Heart left ventricle (tissue), 13 donors: ENCODE measurements at regions not wholly inside any gene's neighbourhood (a gene's known extent, or its start where the extent isn't known, plus 50 kb on each side); places are given as distances from the start of the nearest gene placed in this dataset.

Experiments used
- POLR2A ChIP-seq, 2 donors: fragments of 450-650 bp; IDR thresholded peaks; one replicate each; pipeline ENCODE4 v1.6.1; 2017; ENCODE audit warnings: antibody characterized with exemption in 2 of 2, mild to moderate bottlenecking in 2 of 2, moderate library complexity in 2 of 2
- TF ChIP-seq, protein P1 (sequence below), 12 donors: fragments of 200-600 bp; sonication (generic) in 4 of 12; IDR thresholded peaks; one replicate each; pipeline versions ENCODE4 v1.5.0 to v1.8.0; 2018 to 2022; ENCODE audit warnings: antibody characterized with exemption in 12 of 12, mild to moderate bottlenecking in 5 of 12
- donor health status: ischemic (EF 13 %, LVEDD 7.1; RV severe dilation, severe dysfunction).
- donor health status: DM: no; HTN: yes; CAD: no.
- donor health status: DM: no; HTN: no; CAD: no.
- donor health status: ischemic (EF 25% LVEDD 6.9; RV normal size, moderate dysfunction).
- donor health status: ischemic (EF 25% LVEDD 5.7; RV mildly dilated, moderate dysfunction).
- donor health status: ischemic (EF 35%, LVEDD 5.7; RV mildly dilated, moderate dysfunction).
- donor health status: nonischemic (EF 11% LVEDD 7.7; RV severe dilation, severe dysfunction).
- donor health status: DM: yes; HTN: yes; CAD: no.
- donor health status: PGD.
- donor health status: ischemic (EF 29% LVEDD 5.4; RV normal size, mild dysfunction).
- donor health status: nonischemic (EF 23%, LVEDD 6.1; RV moderate dilation, normal function).

DNA sequence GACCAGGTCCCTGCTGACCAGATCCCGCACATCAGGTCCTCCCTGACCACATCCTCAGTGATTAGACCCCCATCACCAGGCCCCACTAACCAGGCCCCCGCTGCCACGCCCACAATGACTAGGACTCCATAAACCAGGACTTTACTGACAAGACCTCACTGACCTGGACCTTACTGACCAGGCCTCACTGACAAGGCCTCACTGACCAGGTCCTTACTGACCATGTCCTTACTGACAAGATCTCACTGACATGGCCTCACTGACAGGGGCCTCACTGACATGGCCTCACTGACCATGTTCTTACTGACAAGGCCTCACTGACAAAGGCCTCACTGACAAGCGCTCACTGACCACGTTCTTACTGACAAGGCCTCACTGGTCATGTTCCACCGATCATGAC, 107.9 kb upstream of the TEKT4 start:
- no peak for TF ChIP-seq POLR2A (IDR thresholded peaks at IDR 0.05)
- TF ChIP-seq, protein P1, sequence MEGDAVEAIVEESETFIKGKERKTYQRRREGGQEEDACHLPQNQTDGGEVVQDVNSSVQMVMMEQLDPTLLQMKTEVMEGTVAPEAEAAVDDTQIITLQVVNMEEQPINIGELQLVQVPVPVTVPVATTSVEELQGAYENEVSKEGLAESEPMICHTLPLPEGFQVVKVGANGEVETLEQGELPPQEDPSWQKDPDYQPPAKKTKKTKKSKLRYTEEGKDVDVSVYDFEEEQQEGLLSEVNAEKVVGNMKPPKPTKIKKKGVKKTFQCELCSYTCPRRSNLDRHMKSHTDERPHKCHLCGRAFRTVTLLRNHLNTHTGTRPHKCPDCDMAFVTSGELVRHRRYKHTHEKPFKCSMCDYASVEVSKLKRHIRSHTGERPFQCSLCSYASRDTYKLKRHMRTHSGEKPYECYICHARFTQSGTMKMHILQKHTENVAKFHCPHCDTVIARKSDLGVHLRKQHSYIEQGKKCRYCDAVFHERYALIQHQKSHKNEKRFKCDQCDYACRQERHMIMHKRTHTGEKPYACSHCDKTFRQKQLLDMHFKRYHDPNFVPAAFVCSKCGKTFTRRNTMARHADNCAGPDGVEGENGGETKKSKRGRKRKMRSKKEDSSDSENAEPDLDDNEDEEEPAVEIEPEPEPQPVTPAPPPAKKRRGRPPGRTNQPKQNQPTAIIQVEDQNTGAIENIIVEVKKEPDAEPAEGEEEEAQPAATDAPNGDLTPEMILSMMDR (IDR thresholded peaks at IDR 0.05) = no peak
